GM23248 (cell line): ENCODE measurements at regions not wholly inside any gene's neighbourhood (a gene's known extent, or its start where the extent isn't known, plus 50 kb on each side); places are given as distances from the start of the nearest gene placed in this dataset.

Source experiments
- EZH2 ChIP-seq: fragments of 200-600 bp; sonication (generic); IDR thresholded peaks from 2 replicates; pipeline ENCODE4 v1.6.1; 2018; ENCODE audit warnings: antibody characterized with exemption, mild to moderate bottlenecking; ENCODE audit not compliant: insufficient read depth, poor library complexity, severe bottlenecking
- EZH2phosphoT487 ChIP-seq: fragments of 200-600 bp; sonication (generic); IDR thresholded peaks from 2 replicates; pipeline ENCODE4 v1.6.1; 2018; ENCODE audit warnings: antibody characterized with exemption, moderate library complexity, mild to moderate bottlenecking, low read depth; ENCODE audit not compliant: insufficient read depth

GRCh38 chr7:63041786-63042185 lies 956.9 kb upstream of the ZNF722 start:
- TF ChIP-seq EZH2: no peak
- no peak for TF ChIP-seq EZH2phosphoT487
